Activated CD8-positive, alpha-beta T cell treated with anti-CD3 and anti-CD28 coated beads for 36 hours (primary cell): ENCODE measurements at regions not wholly inside any gene's neighbourhood (a gene's known extent, or its start where the extent isn't known, plus 50 kb on each side); places are given as distances from the start of the nearest gene placed in this dataset.
"Not testable (repeated sequence)": the region's sequence is repeated elsewhere in the genome, so short reads cannot be mapped to it uniquely, and the experiment has no call there.

Experiments
- ATAC-seq: fragments of 200-7000 bp; cut with Tn5 transposase; one replicate; pipeline ENCODE4 v1.10.0; 2021; ENCODE audit warnings: mild to moderate bottlenecking, moderate library complexity
- CTCF ChIA-PET: fragments of 350-600 bp; sonication (Branson Sonifier 250); formaldehyde crosslinking; loops from one replicate; lab custom pipeline; 2021; ENCODE audit warnings: antibody characterized with exemption; lab: Charles Lee
- POLR2A ChIA-PET: fragments of 350-600 bp; sonication (Branson Sonifier 250); formaldehyde crosslinking; loops from one replicate; lab custom pipeline; 2021; ENCODE audit warnings: antibody characterized with exemption; lab: Charles Lee
- DNase-seq: peaks from one replicate; pipeline ENCODE4 v3.0.0-alpha.2; 2020
- H3K27ac Mint-ChIP-seq: one replicate; pipeline ENCODE4 v1.8.0; 2021; ENCODE audit warnings: mild to moderate bottlenecking, mixed read lengths
- H3K27me3 Mint-ChIP-seq: one replicate; pipeline ENCODE4 v1.8.0; 2021; ENCODE audit warnings: mixed read lengths
- H3K36me3 Mint-ChIP-seq: one replicate; pipeline ENCODE4 v1.8.0; 2021; ENCODE audit warnings: low read depth, mixed read lengths
- H3K4me1 Mint-ChIP-seq: one replicate; pipeline ENCODE4 v1.8.0; 2021; ENCODE audit warnings: low read depth, mixed read lengths
- H3K4me3 Mint-ChIP-seq: one replicate; pipeline ENCODE4 v1.8.0; 2021; ENCODE audit warnings: mild to moderate bottlenecking, moderate library complexity, mixed read lengths
- H3K9me3 Mint-ChIP-seq: one replicate; pipeline ENCODE4 v1.8.0; 2021; ENCODE audit warnings: mixed read lengths
- CTCF ChIP-seq: fragments of 200-600 bp; IDR thresholded peaks from one replicate; pipeline ENCODE4 v1.8.0; 2022; ENCODE audit warnings: antibody characterized with exemption, mild to moderate bottlenecking
- intact Hi-C: fragments of 100-400 bp; cut with micrococcal nuclease; formaldehyde crosslinking; loops from one replicate; pipeline ENCODE4 v1.10.0; 2022

GRCh38 chr7:68222311-68222710, 1225.7 kb downstream of the TYW1 start:
- Mint-ChIP-seq H3K27me3 (no peaks in the 10 kb centered on the region), H3K9me3 (peaks cover 6% of the 10 kb centered on the region), H3K4me3 (no peak overlapping the region), H3K4me1 (no peaks in the 10 kb centered on the region), H3K27ac (no peak overlapping the region), H3K36me3 (no peaks in the 10 kb centered on the region)
- ChIA-PET CTCF (no interaction called here), POLR2A (no interaction called here)
- DNase-seq: no peak
- no peak for ATAC-seq
- intact Hi-C loops: no loop called here
- no peak for TF ChIP-seq CTCF

DNA sequence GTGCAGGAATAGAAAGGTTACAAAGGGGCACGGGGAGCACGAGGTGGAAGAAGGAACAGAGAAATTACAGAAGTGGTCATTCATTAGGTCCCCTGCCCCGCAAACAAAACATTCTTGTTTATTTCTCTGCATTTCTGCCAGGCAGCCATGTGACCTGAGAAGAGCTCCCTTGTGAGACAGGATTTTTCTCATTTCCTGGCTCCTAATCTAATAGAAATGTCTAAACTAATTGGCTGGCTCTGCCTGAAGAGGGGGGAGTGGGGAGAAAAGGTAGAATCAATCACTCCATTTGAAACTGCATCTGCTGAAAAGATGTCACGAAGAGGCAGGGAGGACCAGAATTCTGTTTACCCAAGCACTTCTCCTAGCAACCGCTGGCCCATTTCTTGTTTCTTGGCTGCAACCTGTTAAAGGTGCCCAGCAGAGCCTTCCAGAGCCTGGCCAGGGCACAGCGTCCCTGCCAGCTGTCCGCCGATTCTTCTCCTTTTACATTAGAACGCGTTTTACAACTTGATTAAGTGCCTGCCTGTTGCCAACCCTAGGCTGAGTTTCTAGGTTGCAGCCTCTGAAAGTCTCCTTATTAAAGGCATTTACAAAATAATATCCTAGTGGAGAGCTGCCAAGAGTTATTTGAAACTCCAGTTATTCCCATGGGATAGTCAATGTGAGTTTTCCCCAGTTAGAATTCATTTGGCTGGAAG, 1227.6 kb downstream of the TYW1 start:
- TF ChIP-seq CTCF: no peak
- intact Hi-C loops: no loop called here
- ATAC-seq: no peak

DNA sequence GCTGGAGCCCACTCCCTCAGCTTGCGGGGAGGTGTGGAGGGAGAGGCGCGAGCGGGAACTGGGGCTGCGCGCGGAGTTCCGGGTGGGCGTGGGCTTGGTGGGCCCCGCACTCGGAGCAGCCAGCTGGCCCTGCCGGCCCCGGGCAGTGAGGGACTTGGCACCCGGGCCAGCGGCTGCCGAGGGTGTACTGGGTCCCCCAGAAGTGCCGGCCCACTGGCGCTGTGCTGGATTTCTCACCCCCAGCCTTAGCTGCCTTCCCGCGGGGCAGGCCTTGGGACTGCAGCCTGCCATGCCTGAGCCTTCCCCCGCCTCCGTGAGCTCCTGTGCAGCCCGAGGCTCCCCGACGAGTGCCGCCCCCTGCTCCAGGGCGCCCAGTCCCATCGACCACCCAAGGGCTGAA, 1234.4 kb downstream of the TYW1 start:
- POLR2A ChIA-PET, H3K4me3 Mint-ChIP-seq, H3K36me3 Mint-ChIP-seq, H3K27ac Mint-ChIP-seq, H3K27me3 Mint-ChIP-seq, ATAC-seq, DNase-seq, H3K4me1 Mint-ChIP-seq, CTCF ChIA-PET, H3K9me3 Mint-ChIP-seq, intact Hi-C loops: not testable (repeated sequence)

More for the DNA sequence above, 1227.6 kb downstream of the TYW1 start:
- Mint-ChIP-seq H3K4me1 (no peaks in the 10 kb centered on the region), H3K27ac (no peak overlapping the region), H3K4me3 (no peak overlapping the region), H3K9me3 (no peaks in the 10 kb centered on the region), H3K27me3 (no peaks in the 10 kb centered on the region), H3K36me3 (no peaks in the 10 kb centered on the region)
- CTCF ChIA-PET: no interaction called here
- POLR2A ChIA-PET: no interaction called here
- no peak for DNase-seq

- Mint-ChIP-seq H3K27me3 (no peaks in the 10 kb centered on the region), H3K27ac (no peak overlapping the region), H3K4me3 (no peak overlapping the region), H3K36me3 (no peaks in the 10 kb centered on the region), H3K4me1 (no peaks in the 10 kb centered on the region), H3K9me3 (peaks cover 16% of the 10 kb centered on the region)
- no peak for TF ChIP-seq CTCF
- ChIA-PET CTCF (no interaction called here), POLR2A (no interaction called here)
- DNase-seq (no peak), ATAC-seq (no peak)
- intact Hi-C loops: no loop called here
Observed at GRCh38 chr7:68235937-68236336, 1239.3 kb downstream of the TYW1 start.

DNA sequence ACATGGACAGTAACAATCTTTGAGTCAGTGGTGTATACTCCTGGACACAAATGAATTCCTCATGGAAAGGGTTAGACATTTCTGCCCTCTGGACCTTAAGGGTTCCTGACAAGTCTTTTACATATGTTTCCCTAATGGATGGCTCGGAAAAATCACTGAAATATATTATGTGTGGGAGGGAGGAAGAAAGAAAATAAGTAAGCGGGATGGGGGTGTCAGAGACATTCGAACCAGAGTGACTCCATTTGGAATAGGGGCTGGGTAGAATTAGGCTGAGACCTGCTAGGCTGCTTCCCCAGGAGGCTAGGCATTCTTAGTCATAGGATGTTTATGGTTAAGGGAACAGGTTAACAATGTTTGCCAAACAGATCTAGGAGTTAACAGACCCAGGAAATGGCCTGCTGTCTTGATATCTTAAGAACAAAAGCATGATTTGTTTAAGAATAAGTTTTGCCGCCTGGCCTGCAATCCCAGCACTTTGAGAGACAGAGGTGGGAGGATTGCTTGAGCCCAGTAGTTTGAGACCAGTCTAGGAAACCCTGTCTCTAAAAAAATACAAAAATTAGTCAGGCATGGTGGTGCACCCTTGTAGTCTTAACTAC, 1241.7 kb downstream of the TYW1 start:
- TF ChIP-seq CTCF: no peak
- Mint-ChIP-seq H3K36me3 (no peaks in the 10 kb centered on the region), H3K27ac (no peak overlapping the region), H3K9me3 (peaks cover 18% of the 10 kb centered on the region), H3K27me3 (no peaks in the 10 kb centered on the region), H3K4me1 (no peaks in the 10 kb centered on the region), H3K4me3 (no peak overlapping the region)
- ChIA-PET POLR2A (no interaction called here), CTCF (no interaction called here)
- intact Hi-C loops: no loop called here
- DNase-seq: no peak
- no peak for ATAC-seq
